Ishikawa (cell line): ENCODE measurements at regions not wholly inside any gene's neighbourhood (a gene's known extent, or its start where the extent isn't known, plus 50 kb on each side); places are given as distances from the start of the nearest gene placed in this dataset.

Experiments
- CEBPB ChIP-seq: IDR thresholded peaks from 2 replicates; pipeline ENCODE4 v1.6.1; 2012
- CREB1 ChIP-seq: IDR thresholded peaks from 2 replicates; pipeline ENCODE4 v1.6.1; 2012; ENCODE audit warnings: low read depth
- EGR1 ChIP-seq: IDR thresholded peaks from 2 replicates; pipeline ENCODE4 v1.6.1; 2012
- EP300 ChIP-seq: IDR thresholded peaks from 2 replicates; pipeline ENCODE4 v1.6.1; 2012; ENCODE audit warnings: borderline replicate concordance
- FOXM1 ChIP-seq: IDR thresholded peaks from 2 replicates; pipeline ENCODE4 v1.6.1; 2012; ENCODE audit warnings: low read depth, borderline replicate concordance
- MAX ChIP-seq: IDR thresholded peaks from 2 replicates; pipeline ENCODE4 v1.6.1; 2012
- NFIC ChIP-seq: IDR thresholded peaks from 2 replicates; pipeline ENCODE4 v1.6.1; 2012
- RAD21 ChIP-seq: IDR thresholded peaks from 2 replicates; pipeline ENCODE4 v1.6.1; 2012; ENCODE audit warnings: low read depth
- REST ChIP-seq: IDR thresholded peaks from 2 replicates; pipeline ENCODE4 v1.6.1; 2012; ENCODE audit warnings: low read depth, mild to moderate bottlenecking
- TAF1 ChIP-seq: IDR thresholded peaks from 2 replicates; pipeline ENCODE4 v1.6.1; 2012; ENCODE audit warnings: low read depth, mild to moderate bottlenecking
- TCF12 ChIP-seq: IDR thresholded peaks from 2 replicates; pipeline ENCODE4 v1.6.1; 2012; ENCODE audit warnings: low read depth
- USF1 ChIP-seq: IDR thresholded peaks from 2 replicates; pipeline ENCODE4 v1.6.1; 2012
- YY1 ChIP-seq: IDR thresholded peaks from 2 replicates; pipeline ENCODE4 v1.6.1; 2012; ENCODE audit warnings: low read depth
- ZBTB7A ChIP-seq: IDR thresholded peaks from 2 replicates; pipeline ENCODE4 v1.6.1; 2012; ENCODE audit warnings: low read depth

- TF ChIP-seq CREB1 (no peak), USF1 (no peak), TAF1 (no peak), REST (no peak), EP300 (no peak), TCF12 (no peak), EGR1 (no peak), MAX (no peak), RAD21 (no peak), FOXM1 (no peak), CEBPB (no peak), NFIC (no peak), YY1 (no peak), ZBTB7A (no peak)
Measured at GRCh38 chr13:97873398-97873797, 80.1 kb upstream of the IPO5 start.
